ENCODE measurements at regions not wholly inside any gene's neighbourhood (a gene's known extent, or its start where the extent isn't known, plus 50 kb on each side); places are given as distances from the start of the nearest gene placed in this dataset.

GRCh38 chr3:43814461-43814860 lies 123.7 kb downstream of the ABHD5 start:
- TF ChIP-seq, protein P1, sequence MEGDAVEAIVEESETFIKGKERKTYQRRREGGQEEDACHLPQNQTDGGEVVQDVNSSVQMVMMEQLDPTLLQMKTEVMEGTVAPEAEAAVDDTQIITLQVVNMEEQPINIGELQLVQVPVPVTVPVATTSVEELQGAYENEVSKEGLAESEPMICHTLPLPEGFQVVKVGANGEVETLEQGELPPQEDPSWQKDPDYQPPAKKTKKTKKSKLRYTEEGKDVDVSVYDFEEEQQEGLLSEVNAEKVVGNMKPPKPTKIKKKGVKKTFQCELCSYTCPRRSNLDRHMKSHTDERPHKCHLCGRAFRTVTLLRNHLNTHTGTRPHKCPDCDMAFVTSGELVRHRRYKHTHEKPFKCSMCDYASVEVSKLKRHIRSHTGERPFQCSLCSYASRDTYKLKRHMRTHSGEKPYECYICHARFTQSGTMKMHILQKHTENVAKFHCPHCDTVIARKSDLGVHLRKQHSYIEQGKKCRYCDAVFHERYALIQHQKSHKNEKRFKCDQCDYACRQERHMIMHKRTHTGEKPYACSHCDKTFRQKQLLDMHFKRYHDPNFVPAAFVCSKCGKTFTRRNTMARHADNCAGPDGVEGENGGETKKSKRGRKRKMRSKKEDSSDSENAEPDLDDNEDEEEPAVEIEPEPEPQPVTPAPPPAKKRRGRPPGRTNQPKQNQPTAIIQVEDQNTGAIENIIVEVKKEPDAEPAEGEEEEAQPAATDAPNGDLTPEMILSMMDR (conservative IDR thresholded peaks at IDR 0.05 in 1 of 2, IDR thresholded peaks at IDR 0.05 in 1 of 2; ENCODE audit: low read depth in 1 of 2, low read length in 2 of 2): no peak
- no peak for TF ChIP-seq EZH2 (IDR thresholded peaks at IDR 0.05; ENCODE audit: low read length, missing control alignments)

All from fibroblast of lung (primary cell).